GM10266 (cell line): ENCODE measurements at regions not wholly inside any gene's neighbourhood (a gene's known extent, or its start where the extent isn't known, plus 50 kb on each side); places are given as distances from the start of the nearest gene placed in this dataset.

Source experiments
- DNase-seq: peaks from one replicate; pipeline ENCODE4 v3.0.0; 2012; ENCODE audit errors: extremely low spot score
- CTCF ChIP-seq: IDR thresholded peaks from 2 replicates; pipeline ENCODE4 v1.5.1; 2012; ENCODE audit warnings: mild to moderate bottlenecking, low read depth; ENCODE audit not compliant: control insufficient read depth, insufficient read depth; ENCODE audit errors: missing control alignments

- TF ChIP-seq CTCF: no peak
- no peak for DNase-seq
These were observed 208.0 kb downstream of the HAUS1 start for GRCh38 chr18:46312221-46312620.

GRCh38 chr18:46313521-46313920 lies 209.3 kb downstream of the HAUS1 start:
- DNase-seq: no peak
- TF ChIP-seq CTCF: no peak

GRCh38 chr18:46314011-46314410 lies 209.8 kb downstream of the HAUS1 start:
- no peak for TF ChIP-seq CTCF
- DNase-seq: no peak

GRCh38 chr18:46315161-46315560 lies 211.0 kb downstream of the HAUS1 start:
- no peak for TF ChIP-seq CTCF

GRCh38 chr18:46318356-46318755 lies 214.2 kb downstream of the HAUS1 start:
- DNase-seq: no peak
- TF ChIP-seq CTCF: no peak

More at GRCh38 chr18:46315161-46315560, 211.0 kb downstream of the HAUS1 start:
- no peak for DNase-seq

- TF ChIP-seq CTCF: no peak
- no peak for DNase-seq
These were observed 215.6 kb downstream of the HAUS1 start for GRCh38 chr18:46319783-46320182.

- no peak for TF ChIP-seq CTCF
- no peak for DNase-seq
These were observed 216.1 kb downstream of the HAUS1 start for GRCh38 chr18:46320297-46320696.
